Hematopoietic multipotent progenitor cell treated with erythropoietin and hydrocortisone succinate and interleukin-3 and kit ligand, for 4 days (in vitro differentiated cells): ENCODE measurements at regions not wholly inside any gene's neighbourhood (a gene's known extent, or its start where the extent isn't known, plus 50 kb on each side); places are given as distances from the start of the nearest gene placed in this dataset.
"Not testable (repeated sequence)": the region's sequence is repeated elsewhere in the genome, so short reads cannot be mapped to it uniquely, and the experiment has no call there.

ENCODE experiments used
- DNase-seq: peaks from one replicate; pipeline ENCODE4 v3.0.0-alpha.2; 2015

DNA sequence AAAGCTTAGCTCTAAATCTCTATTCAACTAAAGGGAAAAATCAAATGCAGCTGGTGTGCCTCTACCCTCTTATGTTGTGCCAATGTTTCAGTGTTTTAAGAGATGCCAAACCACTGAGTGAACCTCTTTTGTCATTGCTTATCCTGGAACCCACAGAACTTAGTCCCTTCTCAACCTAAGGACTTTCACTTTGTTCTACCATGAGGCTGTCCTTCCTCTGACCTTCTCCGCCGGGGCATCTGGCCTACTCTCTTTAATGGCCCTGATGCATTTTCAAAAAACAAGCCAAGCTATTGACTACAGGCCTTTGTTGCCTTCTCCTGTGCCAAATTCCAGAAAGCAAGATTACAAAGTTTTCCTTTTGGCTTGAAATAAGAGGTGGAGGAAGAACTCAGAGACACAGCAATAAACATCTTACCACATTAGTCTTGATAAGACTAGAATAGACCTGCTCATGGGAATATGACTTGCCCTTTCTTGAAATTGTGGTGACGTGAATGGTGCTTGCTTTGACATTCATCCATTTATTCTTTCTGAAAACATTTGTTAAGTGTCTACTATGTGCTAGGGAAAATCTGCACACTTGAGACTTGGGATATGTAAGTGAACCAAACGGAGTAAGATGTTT lies 253.2 kb upstream of the SMIM30 start:
- DNase-seq, result no peak

DNA sequence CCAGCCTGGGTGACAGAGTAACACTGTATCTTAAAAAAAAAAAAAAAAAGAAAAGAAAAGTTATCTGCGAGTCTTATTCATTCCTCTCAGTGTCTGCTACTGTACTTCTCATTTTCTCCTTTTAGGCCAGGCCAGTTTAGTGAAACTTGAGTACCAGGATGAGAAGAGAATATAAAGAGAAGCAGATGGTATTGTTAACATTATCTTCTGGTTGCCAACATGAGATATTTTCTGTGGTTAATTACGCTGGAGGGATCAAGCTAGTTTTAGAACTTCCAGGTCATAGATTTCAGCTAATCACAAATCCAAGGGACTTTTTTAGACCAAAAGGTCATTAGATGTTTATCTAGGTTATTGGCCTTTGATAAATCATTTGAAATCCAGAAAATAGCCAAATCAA lies 252.6 kb upstream of the SMIM30 start:
- no peak for DNase-seq

- no peak for DNase-seq
Observed at GRCh38 chr7:113368256-113368655, 249.9 kb upstream of the SMIM30 start.

GRCh38 chr7:113367041-113367586 lies 248.8 kb upstream of the SMIM30 start:
- no peak for DNase-seq

- no peak for DNase-seq
Observed at GRCh38 chr7:113366122-113366521, 247.8 kb upstream of the SMIM30 start.

GRCh38 chr7:113349339-113349738 lies 231.0 kb upstream of the SMIM30 start:
- DNase-seq, result no peak

- no peak for DNase-seq
Observed at GRCh38 chr7:113339661-113340060, 221.3 kb upstream of the SMIM30 start.

- DNase-seq, result no peak
Observed at GRCh38 chr7:113338071-113338696, 219.8 kb upstream of the SMIM30 start.

- not testable (repeated sequence) for DNase-seq
Observed at GRCh38 chr7:113336838-113337237, 218.5 kb upstream of the SMIM30 start.

- DNase-seq, result no peak
Observed at GRCh38 chr7:113331155-113331898, 213.0 kb upstream of the SMIM30 start.

DNA sequence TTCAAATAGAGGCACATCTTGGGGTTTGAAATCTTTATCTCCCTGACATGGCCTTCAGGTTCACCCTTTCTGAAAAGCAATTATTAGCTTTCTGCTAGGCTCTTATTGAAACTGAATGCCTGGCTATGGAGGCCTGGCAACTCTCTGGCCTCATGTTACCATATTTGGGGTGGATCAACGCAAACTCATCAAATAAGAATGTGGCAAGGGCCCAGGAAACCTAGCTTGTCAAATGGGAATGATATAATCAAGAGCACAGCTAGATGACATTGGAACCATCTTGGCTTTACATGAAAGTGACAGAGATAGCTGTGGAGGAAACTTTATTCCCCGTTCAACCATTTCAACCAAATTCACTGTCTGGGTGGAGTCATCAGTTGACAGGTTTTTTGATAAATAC lies 202.8 kb upstream of the SMIM30 start:
- DNase-seq, result no peak

DNA sequence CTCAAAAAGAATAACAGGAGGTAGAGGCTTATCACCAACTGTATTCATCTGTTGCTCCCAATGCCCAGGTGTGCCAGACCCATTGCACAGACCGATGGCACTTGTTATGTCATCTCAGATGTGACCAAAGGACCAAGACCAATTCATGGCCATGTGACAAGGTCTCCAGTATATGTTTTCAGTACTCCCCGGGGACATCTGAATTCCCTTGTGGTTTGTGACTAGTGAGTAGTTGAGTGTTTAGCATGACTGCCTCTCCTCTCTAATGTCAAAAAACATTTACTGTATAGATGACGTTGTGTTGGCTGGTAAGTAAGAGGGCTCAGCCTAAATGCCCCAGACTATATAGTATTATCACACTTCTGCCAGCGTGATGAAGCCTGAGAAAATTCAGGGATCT lies 202.1 kb upstream of the SMIM30 start:
- no peak for DNase-seq

GRCh38 chr7:113314594-113314993 lies 196.2 kb upstream of the SMIM30 start:
- no peak for DNase-seq

- DNase-seq, result no peak
Observed at GRCh38 chr7:113308399-113308798, 190.0 kb upstream of the SMIM30 start.

GRCh38 chr7:113307147-113307546 lies 188.8 kb upstream of the SMIM30 start:
- no peak for DNase-seq

DNA sequence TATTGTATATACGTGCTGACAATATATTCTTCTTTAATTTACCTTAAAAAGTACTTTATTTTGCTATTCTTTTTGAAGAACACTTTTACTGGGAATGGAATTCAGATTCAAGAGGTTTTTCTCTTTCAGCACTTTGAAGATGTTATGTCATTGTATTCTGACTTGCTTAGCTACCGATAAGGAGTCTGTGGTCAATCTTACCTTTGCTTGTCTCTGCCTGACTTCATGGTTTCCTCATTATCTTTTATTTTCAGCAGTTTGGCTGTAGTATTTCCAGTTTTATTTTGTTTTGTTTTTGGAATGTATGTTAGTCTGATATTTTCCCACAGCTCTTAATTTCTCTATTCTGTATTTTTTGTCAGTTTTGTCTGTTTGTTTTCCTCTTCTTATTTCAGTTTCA lies 187.9 kb upstream of the SMIM30 start:
- no peak for DNase-seq

DNA sequence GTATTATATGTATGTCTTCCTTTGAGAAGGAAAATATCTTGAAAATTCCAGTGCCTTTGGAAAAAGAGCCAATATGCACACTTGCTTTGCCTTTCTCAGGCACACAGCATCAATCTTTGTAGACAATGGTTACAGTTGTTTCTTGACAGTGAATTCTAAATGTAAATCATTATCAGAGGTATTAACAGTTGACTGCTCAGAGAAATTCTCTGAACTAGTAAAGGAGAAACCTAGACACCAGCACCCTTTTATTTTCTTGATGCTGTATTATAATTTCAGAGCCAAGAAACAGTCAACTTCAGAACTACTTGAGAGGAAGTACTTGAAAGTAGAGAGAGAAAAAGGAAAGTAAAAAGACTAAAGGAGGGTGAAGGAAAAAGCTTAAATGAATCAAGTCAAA lies 185.8 kb upstream of the SMIM30 start:
- no peak for DNase-seq

DNA sequence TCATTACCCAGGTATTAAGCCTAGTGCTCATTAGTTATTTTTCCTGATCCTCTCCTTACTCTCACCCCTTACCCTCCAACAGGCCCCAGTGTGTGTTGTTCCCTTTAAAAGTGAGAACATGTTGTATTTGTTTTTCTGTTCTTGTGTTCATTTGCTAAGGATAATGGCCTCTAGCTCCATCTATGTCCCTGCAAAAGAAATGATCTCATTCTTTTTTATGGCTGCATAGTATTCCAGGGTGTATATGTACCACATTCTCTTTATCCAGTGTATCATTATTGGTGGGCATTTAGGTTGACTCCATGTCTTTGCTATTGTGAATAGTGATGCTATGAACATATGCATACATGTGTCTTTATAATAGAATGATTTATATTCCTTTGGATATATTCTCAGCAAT lies 185.0 kb upstream of the SMIM30 start:
- not testable (repeated sequence) for DNase-seq

- no peak for DNase-seq
Observed at GRCh38 chr7:113301983-113302382, 183.6 kb upstream of the SMIM30 start.

DNA sequence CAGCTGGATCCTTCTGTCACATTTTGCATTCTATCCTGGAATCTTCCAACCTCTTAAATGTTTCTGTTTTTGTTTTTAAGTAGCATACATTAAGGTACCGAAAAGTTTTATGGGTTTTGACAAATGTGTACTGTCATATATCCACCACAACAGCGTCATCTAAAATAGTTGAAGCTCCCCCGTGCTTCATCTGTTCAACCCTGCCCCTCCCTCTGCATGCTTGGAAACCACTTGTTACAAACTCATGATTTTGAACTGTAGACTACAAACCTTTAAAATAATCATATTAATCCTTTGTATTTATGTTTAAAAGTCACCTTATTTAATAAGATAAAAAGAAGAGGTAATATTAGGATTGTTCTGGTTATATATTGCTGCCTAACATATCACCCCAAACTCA lies 182.8 kb upstream of the SMIM30 start:
- no peak for DNase-seq

- no peak for DNase-seq
Observed at GRCh38 chr7:113299748-113300147, 181.4 kb upstream of the SMIM30 start.

- no peak for DNase-seq
Observed at GRCh38 chr7:113298501-113298900, 180.1 kb upstream of the SMIM30 start.

DNA sequence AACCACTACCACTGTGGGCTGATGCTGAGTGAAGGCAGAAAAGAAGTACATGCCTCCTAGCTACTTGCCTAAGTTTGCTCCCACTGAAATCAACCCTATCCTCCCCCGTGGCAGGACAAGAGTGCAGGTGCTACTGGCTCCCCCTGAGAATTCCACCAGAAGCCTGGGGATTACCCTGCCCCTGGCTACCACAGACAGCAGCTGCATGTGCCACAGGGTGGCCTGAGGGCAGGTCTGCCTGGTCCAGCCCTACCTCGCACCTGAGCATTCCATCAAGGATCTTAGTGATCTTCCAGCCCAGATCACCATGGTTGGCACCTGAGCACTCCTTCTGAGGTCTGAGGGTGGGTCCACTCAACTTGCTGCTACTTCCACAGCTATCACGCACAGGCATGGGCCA lies 176.4 kb upstream of the SMIM30 start:
- DNase-seq, result no peak

- no peak for DNase-seq
Observed at GRCh38 chr7:113292105-113292504, 173.8 kb upstream of the SMIM30 start.
